Spleen (tissue), 7 donors: ENCODE measurements at regions not wholly inside any gene's neighbourhood (a gene's known extent, or its start where the extent isn't known, plus 50 kb on each side); places are given as distances from the start of the nearest gene placed in this dataset.

Source experiments
- CTCF ChIP-seq, 11 experiments: fragments of 200-600 bp in 7 of 11; fragments of 450-650 bp in 4 of 11; sonication (generic) in 4 of 11; IDR thresholded peaks in 8 of 11; conservative IDR thresholded peaks in 3 of 11; 1 replicate in 7 of 11; 2 replicates in 4 of 11; pipeline versions ENCODE4 v1.4.0 to v1.8.0; 2016 to 2021; ENCODE audit warnings: antibody characterized with exemption in 11 of 11, inconsistent platforms in 4 of 11, mild to moderate bottlenecking in 1 of 11
- POLR2A ChIP-seq, 3 donors: fragments of 450-650 bp; IDR thresholded peaks; one replicate each; pipeline ENCODE4 v1.5.1; 2017; ENCODE audit warnings: antibody characterized with exemption in 3 of 3, mild to moderate bottlenecking in 1 of 3
- donor health status: DM: no; HTN: no; CAD: no; lungs with moderate emphysema.
- donor health status: DM: no; HTN: no; CAD: no.
- donor health status: DM: no; HTN: no; CAD: no.

- TF ChIP-seq CTCF (IDR thresholded peaks at IDR 0.05 in 8 of 11, conservative IDR thresholded peaks at IDR 0.05 in 3 of 11) (no peak), POLR2A (IDR thresholded peaks at IDR 0.05) (no peak)
These were observed 825.3 kb upstream of the GJE1 start for GRCh38 chr6:141307309-141307998.
